AG10803 (cell line): ENCODE measurements at regions not wholly inside any gene's neighbourhood (a gene's known extent, or its start where the extent isn't known, plus 50 kb on each side); places are given as distances from the start of the nearest gene placed in this dataset.
A peak's percentile ranks its signal among the peaks of the same experiment; 100 is the strongest.

ENCODE experiments used
- DNase-seq: peaks from one replicate; pipeline ENCODE4 v3.0.0; 2010; ENCODE audit warnings: low read depth
- H3K4me3 ChIP-seq: 2 replicates; pipeline ENCODE4 v1.5.1; 2011; ENCODE audit warnings: mild to moderate bottlenecking, low read length, control low read depth
- TF ChIP-seq, protein P1 (sequence below): conservative IDR thresholded peaks from 2 replicates; pipeline ENCODE4 v1.5.1; 2011; ENCODE audit warnings: mild to moderate bottlenecking, low read length, control low read depth, inconsistent platforms

- no peak for DNase-seq
- no peak overlapping the region for H3K4me3 ChIP-seq
- TF ChIP-seq, protein P1, sequence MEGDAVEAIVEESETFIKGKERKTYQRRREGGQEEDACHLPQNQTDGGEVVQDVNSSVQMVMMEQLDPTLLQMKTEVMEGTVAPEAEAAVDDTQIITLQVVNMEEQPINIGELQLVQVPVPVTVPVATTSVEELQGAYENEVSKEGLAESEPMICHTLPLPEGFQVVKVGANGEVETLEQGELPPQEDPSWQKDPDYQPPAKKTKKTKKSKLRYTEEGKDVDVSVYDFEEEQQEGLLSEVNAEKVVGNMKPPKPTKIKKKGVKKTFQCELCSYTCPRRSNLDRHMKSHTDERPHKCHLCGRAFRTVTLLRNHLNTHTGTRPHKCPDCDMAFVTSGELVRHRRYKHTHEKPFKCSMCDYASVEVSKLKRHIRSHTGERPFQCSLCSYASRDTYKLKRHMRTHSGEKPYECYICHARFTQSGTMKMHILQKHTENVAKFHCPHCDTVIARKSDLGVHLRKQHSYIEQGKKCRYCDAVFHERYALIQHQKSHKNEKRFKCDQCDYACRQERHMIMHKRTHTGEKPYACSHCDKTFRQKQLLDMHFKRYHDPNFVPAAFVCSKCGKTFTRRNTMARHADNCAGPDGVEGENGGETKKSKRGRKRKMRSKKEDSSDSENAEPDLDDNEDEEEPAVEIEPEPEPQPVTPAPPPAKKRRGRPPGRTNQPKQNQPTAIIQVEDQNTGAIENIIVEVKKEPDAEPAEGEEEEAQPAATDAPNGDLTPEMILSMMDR, result no peak
Observed at GRCh38 chr1:238101923-238102322, 211.2 kb upstream of the ZP4 start.

- H3K4me3 ChIP-seq, result no peak overlapping the region
- no peak for DNase-seq
Observed at GRCh38 chr1:238099871-238100270, 209.1 kb upstream of the ZP4 start.

GRCh38 chr1:238089615-238090014 lies 198.9 kb upstream of the ZP4 start:
- TF ChIP-seq, protein P1, result no peak
- no peak for DNase-seq
- no peak overlapping the region for H3K4me3 ChIP-seq

More at GRCh38 chr1:238099871-238100270, 209.1 kb upstream of the ZP4 start:
- TF ChIP-seq, protein P1, result no peak

DNA sequence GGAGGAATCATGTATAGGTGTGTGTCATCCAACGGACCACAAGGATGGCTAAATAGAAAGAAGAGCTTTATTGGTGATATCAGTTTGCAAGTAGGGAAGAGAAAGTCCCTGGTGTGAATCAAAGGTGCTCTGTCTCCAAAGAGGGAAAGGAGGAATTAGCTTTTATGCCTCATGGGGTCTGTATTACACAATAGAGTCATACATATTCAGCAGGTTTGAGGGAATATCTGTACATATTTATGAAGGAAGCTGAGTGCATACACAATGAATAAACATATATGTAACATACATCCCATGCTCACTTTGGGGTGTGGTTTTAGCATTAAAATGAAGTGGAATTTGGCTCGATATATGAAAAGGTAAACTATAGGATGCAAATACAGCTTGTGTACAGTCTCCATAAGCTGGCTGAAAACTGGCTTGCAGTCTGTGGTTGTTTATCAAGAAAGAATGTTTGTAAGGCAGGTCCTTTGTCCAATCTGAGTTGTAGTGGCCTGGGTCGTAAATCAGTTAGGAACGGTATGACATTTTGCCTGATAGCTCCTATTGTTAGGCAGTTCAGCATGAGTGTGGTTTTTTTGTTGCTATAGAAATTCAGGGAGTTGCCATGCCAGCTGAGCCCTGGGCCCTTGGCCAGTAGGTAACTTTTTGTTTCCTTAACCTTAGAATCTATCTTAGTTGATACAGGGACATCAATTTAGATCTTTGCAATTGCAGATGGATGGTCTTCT lies 198.0 kb upstream of the ZP4 start:
- no peak for DNase-seq
- no peak overlapping the region for H3K4me3 ChIP-seq
- TF ChIP-seq, protein P1, result no peak

DNA sequence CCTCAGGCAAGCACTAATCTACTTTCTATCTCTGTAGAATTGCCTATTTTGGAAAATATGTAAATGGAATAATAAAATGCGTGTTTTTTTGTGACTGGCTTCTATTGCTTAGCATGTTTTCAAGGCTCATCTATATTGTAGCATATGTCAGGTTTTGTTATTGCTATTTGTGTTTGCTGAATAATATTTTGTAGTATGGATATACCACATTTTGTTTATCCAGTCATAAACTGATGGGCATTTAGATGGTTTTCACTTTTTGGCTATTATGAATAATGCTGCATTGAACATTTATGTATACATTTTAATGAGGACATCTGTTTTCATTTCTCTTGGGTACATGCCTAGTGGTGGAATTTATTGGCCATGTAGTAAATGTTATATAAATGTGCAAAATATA lies 183.3 kb upstream of the ZP4 start:
- H3K4me3 ChIP-seq, result no peak overlapping the region
- TF ChIP-seq, protein P1, result no peak
- no peak for DNase-seq

- TF ChIP-seq, protein P1, result no peak
- no peak overlapping the region for H3K4me3 ChIP-seq
- no peak for DNase-seq
Observed at GRCh38 chr1:238071061-238071460, 180.3 kb upstream of the ZP4 start.

- TF ChIP-seq, protein P1, result no peak
- DNase-seq, result peak; percentile 10
- no peak overlapping the region for H3K4me3 ChIP-seq
Observed at GRCh38 chr1:238063454-238063853, 172.7 kb upstream of the ZP4 start.
